ENCODE measurements at regions not wholly inside any gene's neighbourhood (a gene's known extent, or its start where the extent isn't known, plus 50 kb on each side); places are given as distances from the start of the nearest gene placed in this dataset.

DNA sequence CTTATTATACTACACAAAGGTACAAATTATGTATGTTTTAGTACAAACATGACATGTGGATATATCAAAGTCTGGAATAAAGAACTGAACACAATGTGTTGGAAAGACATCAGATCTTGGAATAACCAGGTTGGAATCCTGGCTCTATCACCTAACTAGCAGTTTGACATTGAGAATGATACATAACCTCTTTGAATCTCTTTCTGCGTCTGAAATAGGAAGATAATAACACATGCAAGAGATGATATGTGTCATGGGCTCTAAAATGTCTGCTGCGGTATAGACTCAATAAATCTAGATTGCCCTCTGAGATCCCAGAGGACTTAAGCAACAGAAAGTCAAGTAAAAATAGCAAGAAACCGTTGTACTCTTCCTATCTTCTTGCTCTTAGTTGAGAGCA is 66.8 kb upstream of the CCN2 start:
- no peak overlapping the region for H3K4me3 ChIP-seq (ENCODE audit: low read length)
- no peak for DNase-seq (ENCODE audit: low read depth)
- no peak for TF ChIP-seq CTCF (IDR thresholded peaks at IDR 0.05; ENCODE audit: insufficient read depth, low read depth, low read length, missing control alignments)

DNA sequence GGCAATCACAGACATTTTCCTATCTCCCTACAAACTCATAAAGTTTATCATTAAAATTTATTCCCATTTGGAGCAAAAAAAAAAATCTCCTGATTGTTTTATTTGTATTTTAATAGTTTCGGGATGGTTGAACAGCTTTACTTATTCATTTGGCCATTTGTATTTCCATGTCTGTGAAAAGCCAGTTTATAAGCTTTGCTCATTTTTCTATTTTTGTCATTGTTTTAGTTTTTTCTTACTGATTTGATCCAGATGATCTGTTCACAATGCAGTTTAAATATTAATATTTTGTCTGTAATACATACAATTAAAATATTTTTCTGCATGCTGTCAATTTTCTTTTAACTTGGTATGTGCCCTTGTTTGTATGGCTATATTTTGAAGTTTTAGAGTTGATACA is 65.2 kb upstream of the CCN2 start:
- TF ChIP-seq CTCF (IDR thresholded peaks at IDR 0.05; ENCODE audit: insufficient read depth, low read depth, low read length, missing control alignments) = no peak
- no peak for DNase-seq (ENCODE audit: low read depth)
- H3K4me3 ChIP-seq (ENCODE audit: low read length) = no peak overlapping the region

GRCh38 chr6:132011582-132011981 is 60.4 kb upstream of the CCN2 start:
- no peak overlapping the region for H3K4me3 ChIP-seq (ENCODE audit: low read length)
- no peak for DNase-seq (ENCODE audit: low read depth)
- no peak for TF ChIP-seq CTCF (IDR thresholded peaks at IDR 0.05; ENCODE audit: insufficient read depth, low read depth, low read length, missing control alignments)

GRCh38 chr6:132009175-132009574 is 58.0 kb upstream of the CCN2 start:
- H3K4me3 ChIP-seq (ENCODE audit: low read length) = no peak overlapping the region
- no peak for DNase-seq (ENCODE audit: low read depth)
- no peak for TF ChIP-seq CTCF (IDR thresholded peaks at IDR 0.05; ENCODE audit: insufficient read depth, low read depth, low read length, missing control alignments)

- no peak for TF ChIP-seq CTCF (IDR thresholded peaks at IDR 0.05; ENCODE audit: insufficient read depth, low read depth, low read length, missing control alignments)
- DNase-seq (ENCODE audit: low read depth) = peak; percentile 76
- no peak overlapping the region for H3K4me3 ChIP-seq (ENCODE audit: low read length)
Measured at GRCh38 chr6:132007474-132008190, 56.5 kb upstream of the CCN2 start.

DNA sequence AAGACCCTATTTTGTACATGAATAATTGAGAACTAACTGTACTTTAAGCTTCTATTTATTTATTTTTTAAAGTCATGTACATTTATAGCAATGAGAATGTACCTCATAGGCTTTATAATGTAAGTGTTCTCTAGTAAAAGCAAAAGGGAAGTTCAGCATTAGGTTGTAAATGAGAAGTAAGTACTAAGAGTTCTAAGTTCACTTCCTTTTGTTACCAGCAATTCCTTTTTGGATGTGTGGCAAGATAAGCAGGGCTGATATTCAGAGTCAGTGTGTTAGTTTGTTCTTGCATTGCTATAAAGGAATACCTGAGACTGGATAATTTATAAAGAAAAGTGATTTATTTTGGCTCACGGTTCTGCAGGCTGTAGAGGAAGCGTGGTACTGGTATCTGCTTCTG is 54.0 kb upstream of the CCN2 start:
- H3K4me3 ChIP-seq (ENCODE audit: low read length) = no peak overlapping the region
- DNase-seq (ENCODE audit: low read depth) = no peak
- TF ChIP-seq CTCF (IDR thresholded peaks at IDR 0.05; ENCODE audit: insufficient read depth, low read depth, low read length, missing control alignments) = no peak

- DNase-seq (ENCODE audit: low read depth) = no peak
- H3K4me3 ChIP-seq (ENCODE audit: low read length) = no peak overlapping the region
- no peak for TF ChIP-seq CTCF (IDR thresholded peaks at IDR 0.05; ENCODE audit: insufficient read depth, low read depth, low read length, missing control alignments)
Measured at GRCh38 chr6:132004668-132005067, 53.5 kb upstream of the CCN2 start.
